AG09319 (cell line): ENCODE measurements at regions not wholly inside any gene's neighbourhood (a gene's known extent, or its start where the extent isn't known, plus 50 kb on each side); places are given as distances from the start of the nearest gene placed in this dataset.

Source experiments
- DNase-seq: peaks from one replicate; pipeline ENCODE4 v3.0.0-alpha.2; 2010; ENCODE audit warnings: low read depth; ENCODE audit errors: extremely low read depth
- TF ChIP-seq, protein P1 (sequence below): IDR thresholded peaks from 2 replicates; pipeline ENCODE4 v1.5.1; 2011; ENCODE audit warnings: low read depth, mild to moderate bottlenecking, inconsistent platforms, low read length, moderate library complexity

DNA sequence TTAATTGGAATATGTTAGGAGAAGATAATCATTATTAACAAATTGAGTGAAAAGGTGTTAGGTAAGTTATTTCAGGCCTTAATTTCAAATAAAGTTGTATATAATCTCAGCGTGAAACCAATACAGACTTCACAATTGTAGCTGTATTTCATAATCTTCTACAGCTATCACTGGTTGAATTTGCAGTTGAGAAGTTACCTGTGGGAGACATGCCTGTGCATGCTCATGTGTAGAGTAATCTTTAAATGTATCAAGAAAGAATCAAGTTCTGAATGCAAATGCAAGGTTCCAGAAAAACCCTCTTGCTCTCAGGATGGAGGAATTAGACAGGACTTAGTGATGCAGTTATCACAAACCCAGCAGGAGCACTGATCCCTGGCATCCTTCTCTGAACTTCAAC lies 938.4 kb upstream of the SLC10A2 start:
- TF ChIP-seq, protein P1, sequence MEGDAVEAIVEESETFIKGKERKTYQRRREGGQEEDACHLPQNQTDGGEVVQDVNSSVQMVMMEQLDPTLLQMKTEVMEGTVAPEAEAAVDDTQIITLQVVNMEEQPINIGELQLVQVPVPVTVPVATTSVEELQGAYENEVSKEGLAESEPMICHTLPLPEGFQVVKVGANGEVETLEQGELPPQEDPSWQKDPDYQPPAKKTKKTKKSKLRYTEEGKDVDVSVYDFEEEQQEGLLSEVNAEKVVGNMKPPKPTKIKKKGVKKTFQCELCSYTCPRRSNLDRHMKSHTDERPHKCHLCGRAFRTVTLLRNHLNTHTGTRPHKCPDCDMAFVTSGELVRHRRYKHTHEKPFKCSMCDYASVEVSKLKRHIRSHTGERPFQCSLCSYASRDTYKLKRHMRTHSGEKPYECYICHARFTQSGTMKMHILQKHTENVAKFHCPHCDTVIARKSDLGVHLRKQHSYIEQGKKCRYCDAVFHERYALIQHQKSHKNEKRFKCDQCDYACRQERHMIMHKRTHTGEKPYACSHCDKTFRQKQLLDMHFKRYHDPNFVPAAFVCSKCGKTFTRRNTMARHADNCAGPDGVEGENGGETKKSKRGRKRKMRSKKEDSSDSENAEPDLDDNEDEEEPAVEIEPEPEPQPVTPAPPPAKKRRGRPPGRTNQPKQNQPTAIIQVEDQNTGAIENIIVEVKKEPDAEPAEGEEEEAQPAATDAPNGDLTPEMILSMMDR = no peak

DNA sequence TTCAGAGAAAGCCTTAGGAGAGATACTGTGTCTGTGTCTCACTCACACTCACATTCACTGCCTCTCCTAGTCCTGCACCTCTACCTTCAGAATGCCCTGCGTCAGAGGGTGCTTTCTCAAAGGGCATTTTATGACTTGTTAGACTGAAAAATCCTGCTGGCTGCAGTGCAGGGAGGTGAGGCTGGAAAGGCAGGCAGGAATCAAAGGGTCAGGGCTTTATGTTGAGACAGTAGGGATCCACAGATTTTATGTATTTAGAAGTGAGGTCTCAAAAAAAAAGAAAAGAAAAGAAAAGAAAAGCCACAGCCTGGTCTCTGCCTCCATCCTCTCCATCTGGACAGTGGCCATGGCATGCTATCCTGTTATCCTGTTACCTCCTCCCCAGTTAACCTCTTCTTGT lies 936.0 kb upstream of the SLC10A2 start:
- DNase-seq = no peak
- TF ChIP-seq, protein P1 = no peak

More for the DNA sequence above, 938.4 kb upstream of the SLC10A2 start:
- no peak for DNase-seq

DNA sequence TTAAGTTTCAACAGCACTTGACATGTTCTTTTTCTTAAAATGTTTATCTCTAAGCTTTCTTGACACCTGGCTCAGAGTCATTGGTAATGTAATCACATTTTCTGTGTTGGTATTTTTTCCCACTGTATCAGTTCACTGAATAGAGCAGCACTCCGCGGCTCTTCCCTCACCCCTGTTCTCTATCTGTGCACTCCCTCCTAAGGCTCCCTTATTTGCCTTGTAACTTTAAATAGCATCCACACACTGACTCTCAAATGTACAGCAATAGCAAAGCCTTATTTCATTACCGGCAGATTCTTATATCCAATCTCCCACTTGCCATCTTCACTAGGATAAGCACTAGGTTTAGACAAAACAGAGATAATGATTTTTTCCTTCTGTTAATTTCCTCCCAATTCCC lies 935.5 kb upstream of the SLC10A2 start:
- TF ChIP-seq, protein P1 = no peak
- DNase-seq = no peak

DNA sequence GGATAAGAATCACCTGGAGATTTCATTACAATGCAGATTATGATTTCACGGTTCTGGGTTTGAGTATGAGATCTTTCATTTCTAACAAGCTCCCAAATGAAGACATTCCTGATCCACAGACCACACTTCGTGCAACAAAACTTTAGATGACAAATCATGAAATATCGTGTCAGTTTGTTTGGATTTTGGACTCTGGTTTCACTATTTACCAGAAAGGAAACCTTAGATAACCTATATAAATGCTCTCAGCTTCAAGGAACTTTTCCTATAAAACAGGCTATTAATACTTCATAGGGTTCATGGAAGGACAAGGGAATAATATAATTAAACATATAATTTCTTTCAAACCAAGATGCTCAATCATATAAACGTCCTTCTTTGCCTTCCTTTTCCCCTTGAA lies 930.5 kb upstream of the SLC10A2 start:
- DNase-seq = no peak
- TF ChIP-seq, protein P1 = no peak

DNA sequence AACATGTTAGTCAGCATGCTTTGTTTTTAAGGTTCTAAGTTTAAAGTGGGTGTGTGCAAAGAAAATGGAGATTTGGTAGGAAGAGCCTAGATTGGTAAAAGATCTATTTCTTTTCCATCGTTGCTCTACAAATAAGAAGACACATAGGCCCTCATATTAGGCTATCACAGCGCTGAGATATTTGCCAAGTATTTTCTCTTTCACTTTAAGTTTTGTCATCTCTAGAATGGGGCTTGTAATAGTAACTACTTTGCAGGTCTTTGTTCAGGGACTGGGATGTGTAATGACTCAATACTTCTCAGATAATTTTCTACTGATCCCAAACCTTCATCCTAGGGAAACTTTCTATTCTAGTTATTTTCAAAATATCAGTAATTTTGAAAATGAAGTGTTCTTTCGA lies 917.7 kb upstream of the SLC10A2 start:
- no peak for DNase-seq
- TF ChIP-seq, protein P1 = no peak

DNA sequence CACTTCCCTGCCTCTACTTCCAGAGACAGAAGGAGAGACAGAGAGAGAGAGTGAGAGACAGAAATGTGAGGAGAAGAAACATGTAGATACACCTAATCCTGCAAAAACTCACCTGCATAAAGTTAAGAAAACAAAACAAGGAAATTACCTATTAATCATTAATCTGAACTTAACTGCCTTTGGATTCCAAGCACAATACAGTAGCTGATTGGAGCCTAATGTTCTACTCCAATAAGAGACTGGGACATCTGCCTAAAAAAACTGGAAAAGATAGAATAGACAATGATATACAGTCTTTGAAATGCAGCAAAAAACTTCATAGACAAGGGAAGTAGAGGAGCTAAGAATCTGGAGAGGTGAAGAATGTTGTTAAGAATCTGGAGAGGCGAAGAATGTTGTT lies 910.2 kb upstream of the SLC10A2 start:
- no peak for DNase-seq
- TF ChIP-seq, protein P1 = no peak

DNA sequence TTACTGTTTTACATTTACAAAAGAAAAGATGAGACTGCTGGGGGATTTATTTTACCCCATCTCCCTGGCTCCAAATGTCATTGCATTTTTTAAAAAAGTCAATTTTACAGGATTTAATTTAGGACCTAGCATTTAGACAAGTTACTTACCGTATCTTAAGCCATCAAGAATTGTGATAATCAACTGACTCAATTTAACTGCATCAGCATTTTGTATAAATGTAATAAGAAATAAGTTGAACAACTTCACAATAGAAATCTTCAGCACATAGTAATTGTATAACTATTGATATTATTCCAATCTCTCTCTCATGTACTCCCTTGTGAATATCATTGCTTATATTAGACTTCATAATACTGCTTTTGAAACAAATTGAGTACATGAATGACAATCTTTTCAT lies 907.5 kb upstream of the SLC10A2 start:
- no peak for DNase-seq
- TF ChIP-seq, protein P1 = no peak
